HCT116 (cell line): ENCODE measurements at regions not wholly inside any gene's neighbourhood (a gene's known extent, or its start where the extent isn't known, plus 50 kb on each side); places are given as distances from the start of the nearest gene placed in this dataset.

ENCODE experiments used
- ATAC-seq: fragments of 200-7000 bp; cut with Tn5 transposase; 2 replicates; pipeline ENCODE4 v1.9.1; 2020; ENCODE audit warnings: mild to moderate bottlenecking, moderate library complexity
- BruUV-seq: library from RNA; stranded (reverse); fragments of 400-500 nt; replicated peaks from 2 replicates; lab custom pipeline; 2021; lab: Mats Ljungman, UMichigan
- CTCF ChIA-PET: fragments of 300-600 bp; sonication (Branson Sonifier 250); formaldehyde crosslinking; loops from one replicate; lab custom pipeline; 2021; ENCODE audit warnings: antibody characterized with exemption; lab: Charles Lee
- POLR2A ChIA-PET: fragments of 300-600, 350-600 bp; sonication (Branson Sonifier 250); formaldehyde crosslinking; loops from one replicate; lab custom pipeline; 2021; ENCODE audit warnings: antibody characterized with exemption; lab: Charles Lee
- RAD21 ChIA-PET, 2 experiments: fragments of 300-600 bp; sonication (Branson Sonifier 250); formaldehyde crosslinking; loops; one replicate each; lab custom pipeline; 2023; ENCODE audit warnings: low total read pairs in 2 of 2; ENCODE audit not compliant: uncharacterized antibody in 2 of 2, unreplicated experiment in 2 of 2, low non-redundant PET in 1 of 2; lab: Charles Lee
- DNase-seq: peaks from one replicate; pipeline ENCODE4 v3.0.0-alpha.2; 2010; ENCODE audit warnings: low read depth, low spot score
- H2AFZ ChIP-seq: fragments of 200-600 bp; shearing (Covaris generic), sonication (generic); 2 replicates; pipeline ENCODE4 v1.6.1; 2017; ENCODE audit warnings: low read depth, mixed run types, mixed read lengths, antibody characterized with exemption, low read length; ENCODE audit not compliant: poor library complexity, severe bottlenecking
- H3K27ac ChIP-seq: 2 replicates; pipeline ENCODE4 v1.5.1; 2012; ENCODE audit warnings: low read depth, low read length
- H3K27me3 ChIP-seq: fragments of 200-600 bp; sonication (generic); 2 replicates; pipeline ENCODE4 v1.6.1; 2016; ENCODE audit warnings: mixed run types, low read length, mixed read lengths; ENCODE audit not compliant: insufficient read depth
- H3K36me3 ChIP-seq, 2 experiments: fragments of 200-500 bp in 1 of 2; fragments of 200-600 bp in 1 of 2; sonication (Bioruptor generic) in 1 of 2; sonication (generic) in 1 of 2; 2 replicates each; pipeline versions ENCODE4 v1.5.1 to v1.6.1; 2014 to 2016; ENCODE audit warnings: low read length in 2 of 2, inconsistent platforms in 1 of 2, mixed read lengths in 1 of 2, mixed run types in 1 of 2; ENCODE audit not compliant: insufficient read depth in 2 of 2, control insufficient read depth in 1 of 2
- H3K4me1 ChIP-seq, 2 experiments: fragments of 200-600 bp in 1 of 2; sonication (generic) in 1 of 2; 2 replicates each; pipeline versions ENCODE4 v1.5.1 to v1.6.1; 2012 to 2017; ENCODE audit warnings: low read length in 2 of 2, inconsistent platforms in 1 of 2, mild to moderate bottlenecking in 1 of 2, mixed read lengths in 1 of 2, mixed run types in 1 of 2, moderate library complexity in 1 of 2; ENCODE audit not compliant: insufficient read depth in 2 of 2, control insufficient read depth in 1 of 2
- H3K4me2 ChIP-seq: fragments of 200-600 bp; sonication (generic); 2 replicates; pipeline ENCODE4 v1.6.1; 2017; ENCODE audit warnings: mixed run types, low read length, mixed read lengths
- H3K4me3 ChIP-seq, 2 experiments: fragments of 200-600 bp in 1 of 2; sonication (generic) in 1 of 2; replicated peaks in 1 of 2; 2 replicates each; pipeline ENCODE4 v1.5.1; 2011 to 2016; ENCODE audit warnings: low read length in 2 of 2, control low read depth in 1 of 2, low read depth in 1 of 2, mild to moderate bottlenecking in 1 of 2, mixed read lengths in 1 of 2, mixed run types in 1 of 2
- H3K79me2 ChIP-seq: fragments of 200-600 bp; sonication (generic); 2 replicates; pipeline ENCODE4 v1.6.1; 2017; ENCODE audit warnings: mild to moderate bottlenecking, mixed run types, low read length, moderate library complexity, mixed read lengths; ENCODE audit not compliant: insufficient read depth
- H3K9ac ChIP-seq: fragments of 200-600 bp; sonication (generic); 2 replicates; pipeline ENCODE4 v1.6.1; 2016; ENCODE audit warnings: low read length, mixed read lengths
- H3K9me2 ChIP-seq: fragments of 200-600 bp; sonication (generic), shearing (Covaris generic); 2 replicates; pipeline ENCODE4 v1.6.1; 2017; ENCODE audit warnings: mixed run types, mild to moderate bottlenecking, moderate library complexity; ENCODE audit not compliant: insufficient read depth
- H3K9me3 ChIP-seq, 2 experiments: fragments of 200-500 bp in 1 of 2; fragments of 200-600 bp in 1 of 2; sonication (Bioruptor generic) in 1 of 2; sonication (generic) in 1 of 2; 2 replicates each; pipeline ENCODE4 v1.6.1; 2014 to 2017; ENCODE audit warnings: low read length in 2 of 2, mixed read lengths in 2 of 2, inconsistent platforms in 1 of 2, low read depth in 1 of 2, mild to moderate bottlenecking in 1 of 2, mixed run types in 1 of 2, moderate library complexity in 1 of 2; ENCODE audit not compliant: control insufficient read depth in 1 of 2, insufficient read depth in 1 of 2
- H4K20me1 ChIP-seq: fragments of 200-600 bp; sonication (generic), shearing (Covaris generic); 2 replicates; pipeline ENCODE4 v1.6.1; 2017; ENCODE audit warnings: mixed run types, mild to moderate bottlenecking, moderate library complexity; ENCODE audit not compliant: insufficient read depth
- CBX3 ChIP-seq: IDR thresholded peaks from 2 replicates; pipeline ENCODE4 v1.6.1; 2012; ENCODE audit warnings: low read depth
- CEBPB ChIP-seq: IDR thresholded peaks from 2 replicates; pipeline ENCODE4 v1.6.1; 2012; ENCODE audit warnings: low read depth
- EGR1 ChIP-seq: IDR thresholded peaks from 2 replicates; pipeline ENCODE4 v1.6.1; 2012; ENCODE audit warnings: low read depth
- ELF1 ChIP-seq: IDR thresholded peaks from 2 replicates; pipeline ENCODE4 v1.6.1; 2012; ENCODE audit warnings: low read depth, borderline replicate concordance
- FOSL1 ChIP-seq: IDR thresholded peaks from 2 replicates; pipeline ENCODE4 v1.6.1; 2012; ENCODE audit warnings: low read depth
- JUND ChIP-seq: IDR thresholded peaks from 2 replicates; pipeline ENCODE4 v1.6.1; 2012
- POLR2A ChIP-seq: IDR thresholded peaks from 2 replicates; pipeline ENCODE4 v1.7.0; 2011; ENCODE audit warnings: borderline replicate concordance; ENCODE audit not compliant: insufficient read depth, insufficient read length; ENCODE audit errors: extremely low read depth
- POLR2AphosphoS5 ChIP-seq: IDR thresholded peaks from 2 replicates; pipeline ENCODE4 v1.6.1; 2011; ENCODE audit warnings: mild to moderate bottlenecking, low read depth, low read length, moderate library complexity
- RAD21 ChIP-seq: IDR thresholded peaks from 2 replicates; pipeline ENCODE4 v1.6.1; 2012; ENCODE audit warnings: low read depth, mild to moderate bottlenecking
- SIN3A ChIP-seq: IDR thresholded peaks from 2 replicates; pipeline ENCODE4 v1.6.1; 2012; ENCODE audit warnings: low read depth
- ZFX ChIP-seq: fragments of 450-650 bp; IDR thresholded peaks from 2 replicates; pipeline ENCODE4 v1.6.1; 2017
- intact Hi-C: fragments of 100-400 bp; cut with micrococcal nuclease; formaldehyde crosslinking; loops from 2 replicates; pipeline ENCODE4 v1.10.0; 2022
- TF ChIP-seq, protein P1 (sequence below): IDR thresholded peaks from 2 replicates; pipeline ENCODE4 v1.6.1; 2012; ENCODE audit warnings: low read depth
- TF ChIP-seq, protein P2 (sequence below): IDR thresholded peaks from 2 replicates; pipeline ENCODE4 v1.6.1; 2011; ENCODE audit warnings: mild to moderate bottlenecking, low read length, moderate library complexity; ENCODE audit not compliant: insufficient replicate concordance; ENCODE audit errors: extremely low read depth

DNA sequence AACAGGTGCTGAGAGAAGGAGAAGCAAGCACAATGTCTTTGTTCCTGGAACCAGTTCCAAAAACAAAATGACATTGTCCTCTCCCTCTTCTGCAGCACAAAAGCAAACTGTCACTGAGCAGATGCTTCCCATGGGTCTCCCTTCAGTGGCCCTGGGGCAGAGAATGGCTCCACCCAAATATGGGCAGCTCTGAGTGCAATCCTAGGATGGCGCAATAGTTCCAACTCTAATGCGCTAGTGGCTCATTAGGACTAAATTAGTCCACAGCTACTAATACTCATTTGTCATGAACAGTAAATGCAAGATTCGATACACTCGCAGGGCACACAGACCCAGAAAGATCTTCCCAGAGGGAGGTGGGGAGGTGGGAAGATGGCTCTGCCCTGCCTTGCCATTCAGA is 205.2 kb upstream of the CHAC2 start:
- Histone ChIP-seq H3K27ac (no peak overlapping the region), H3K4me1 (peaks cover 6 to 12% of the 10 kb centered on the region in 2 experiments; a peak in 3 of 4 replicates), H2AFZ (no peak overlapping the region), H3K4me2 (no peak overlapping the region), H3K9me2 (no peaks in the 10 kb centered on the region), H3K9me3 (no peaks in the 10 kb centered on the region), H3K36me3 (no peaks in the 10 kb centered on the region), H4K20me1 (no peaks in the 10 kb centered on the region), H3K9ac (no peak overlapping the region), H3K4me3 (no peak overlapping the region), H3K27me3 (no peaks in the 10 kb centered on the region), H3K79me2 (no peaks in the 10 kb centered on the region)
- POLR2A ChIA-PET = no interaction called here
- no TSS peak for BruUV-seq
- ATAC-seq (no peak), DNase-seq (no peak)
- CTCF ChIA-PET = no interaction called here
- intact Hi-C loops = no loop called here
- RAD21 ChIA-PET = no interaction called here
- TF ChIP-seq POLR2AphosphoS5 (no peak), CEBPB (peak; percentile 62), CBX3 (no peak), SIN3A (no peak), RAD21 (no peak), JUND (no peak)
- TF ChIP-seq, protein P1, sequence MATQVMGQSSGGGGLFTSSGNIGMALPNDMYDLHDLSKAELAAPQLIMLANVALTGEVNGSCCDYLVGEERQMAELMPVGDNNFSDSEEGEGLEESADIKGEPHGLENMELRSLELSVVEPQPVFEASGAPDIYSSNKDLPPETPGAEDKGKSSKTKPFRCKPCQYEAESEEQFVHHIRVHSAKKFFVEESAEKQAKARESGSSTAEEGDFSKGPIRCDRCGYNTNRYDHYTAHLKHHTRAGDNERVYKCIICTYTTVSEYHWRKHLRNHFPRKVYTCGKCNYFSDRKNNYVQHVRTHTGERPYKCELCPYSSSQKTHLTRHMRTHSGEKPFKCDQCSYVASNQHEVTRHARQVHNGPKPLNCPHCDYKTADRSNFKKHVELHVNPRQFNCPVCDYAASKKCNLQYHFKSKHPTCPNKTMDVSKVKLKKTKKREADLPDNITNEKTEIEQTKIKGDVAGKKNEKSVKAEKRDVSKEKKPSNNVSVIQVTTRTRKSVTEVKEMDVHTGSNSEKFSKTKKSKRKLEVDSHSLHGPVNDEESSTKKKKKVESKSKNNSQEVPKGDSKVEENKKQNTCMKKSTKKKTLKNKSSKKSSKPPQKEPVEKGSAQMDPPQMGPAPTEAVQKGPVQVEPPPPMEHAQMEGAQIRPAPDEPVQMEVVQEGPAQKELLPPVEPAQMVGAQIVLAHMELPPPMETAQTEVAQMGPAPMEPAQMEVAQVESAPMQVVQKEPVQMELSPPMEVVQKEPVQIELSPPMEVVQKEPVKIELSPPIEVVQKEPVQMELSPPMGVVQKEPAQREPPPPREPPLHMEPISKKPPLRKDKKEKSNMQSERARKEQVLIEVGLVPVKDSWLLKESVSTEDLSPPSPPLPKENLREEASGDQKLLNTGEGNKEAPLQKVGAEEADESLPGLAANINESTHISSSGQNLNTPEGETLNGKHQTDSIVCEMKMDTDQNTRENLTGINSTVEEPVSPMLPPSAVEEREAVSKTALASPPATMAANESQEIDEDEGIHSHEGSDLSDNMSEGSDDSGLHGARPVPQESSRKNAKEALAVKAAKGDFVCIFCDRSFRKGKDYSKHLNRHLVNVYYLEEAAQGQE = no peak

DNA sequence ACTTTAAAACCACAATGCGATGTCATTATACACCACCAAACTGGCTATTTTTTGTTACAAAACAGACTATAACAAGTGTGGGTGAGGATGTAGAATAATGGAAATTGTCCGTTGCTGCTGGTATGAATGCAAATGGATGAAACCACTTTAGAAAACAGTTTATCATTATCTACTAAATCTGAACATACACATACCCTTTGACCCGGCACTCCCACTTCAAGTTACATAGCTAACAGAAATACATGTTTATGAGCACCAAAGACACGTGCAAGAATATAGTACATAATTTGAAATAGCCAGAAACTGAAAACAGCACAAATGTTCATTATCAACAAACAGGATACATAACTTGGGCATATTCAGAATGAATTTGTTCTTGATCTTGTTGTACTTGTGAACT is 206.4 kb upstream of the CHAC2 start:
- no peaks in the 10 kb centered on the region for H3K9me2 ChIP-seq
- H3K79me2 ChIP-seq = no peaks in the 10 kb centered on the region
- TF ChIP-seq, protein P2, sequence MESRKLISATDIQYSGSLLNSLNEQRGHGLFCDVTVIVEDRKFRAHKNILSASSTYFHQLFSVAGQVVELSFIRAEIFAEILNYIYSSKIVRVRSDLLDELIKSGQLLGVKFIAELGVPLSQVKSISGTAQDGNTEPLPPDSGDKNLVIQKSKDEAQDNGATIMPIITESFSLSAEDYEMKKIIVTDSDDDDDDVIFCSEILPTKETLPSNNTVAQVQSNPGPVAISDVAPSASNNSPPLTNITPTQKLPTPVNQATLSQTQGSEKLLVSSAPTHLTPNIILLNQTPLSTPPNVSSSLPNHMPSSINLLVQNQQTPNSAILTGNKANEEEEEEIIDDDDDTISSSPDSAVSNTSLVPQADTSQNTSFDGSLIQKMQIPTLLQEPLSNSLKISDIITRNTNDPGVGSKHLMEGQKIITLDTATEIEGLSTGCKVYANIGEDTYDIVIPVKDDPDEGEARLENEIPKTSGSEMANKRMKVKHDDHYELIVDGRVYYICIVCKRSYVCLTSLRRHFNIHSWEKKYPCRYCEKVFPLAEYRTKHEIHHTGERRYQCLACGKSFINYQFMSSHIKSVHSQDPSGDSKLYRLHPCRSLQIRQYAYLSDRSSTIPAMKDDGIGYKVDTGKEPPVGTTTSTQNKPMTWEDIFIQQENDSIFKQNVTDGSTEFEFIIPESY = no peak
- TF ChIP-seq SIN3A (no peak), POLR2A (no peak), ELF1 (no peak), POLR2AphosphoS5 (no peak), EGR1 (no peak), ZFX (no peak), FOSL1 (no peak), CBX3 (no peak), JUND (no peak)
- TF ChIP-seq, protein P1 = no peak
- intact Hi-C loops = no loop called here
- H3K27ac ChIP-seq = no peak overlapping the region
- no peak for DNase-seq
- peaks cover 6 to 12% of the 10 kb centered on the region in 2 experiments; a peak in 3 of 4 replicates for H3K4me1 ChIP-seq
- H3K4me2 ChIP-seq = no peak overlapping the region
- H3K36me3 ChIP-seq = no peaks in the 10 kb centered on the region
- ATAC-seq = no peak
- H3K27me3 ChIP-seq = no peaks in the 10 kb centered on the region
- no peaks in the 10 kb centered on the region for H3K9me3 ChIP-seq
- RAD21 ChIA-PET = no interaction called here
- CTCF ChIA-PET = no interaction called here
- no TSS peak for BruUV-seq
- H2AFZ ChIP-seq = no peak overlapping the region
- POLR2A ChIA-PET = no interaction called here
- no peak overlapping the region for H3K4me3 ChIP-seq
- no peaks in the 10 kb centered on the region for H4K20me1 ChIP-seq
- no peak overlapping the region for H3K9ac ChIP-seq
